ENCODE measurements at regions not wholly inside any gene's neighbourhood (a gene's known extent, or its start where the extent isn't known, plus 50 kb on each side); places are given as distances from the start of the nearest gene placed in this dataset.

- no peak for TF ChIP-seq IRF2 (CRISPR knock-in tag; IDR thresholded peaks at IDR 0.05; ENCODE audit: borderline replicate concordance, low read depth)
- no peak for TF ChIP-seq CTCF (IDR thresholded peaks at IDR 0.05)
- no peak for TF ChIP-seq NR1H2 (CRISPR knock-in tag; IDR thresholded peaks at IDR 0.05)
- TF ChIP-seq GABPB1 (CRISPR knock-in tag; IDR thresholded peaks at IDR 0.05) = no peak
- no peak for TF ChIP-seq ZNF232 (CRISPR knock-in tag; IDR thresholded peaks at IDR 0.05)
- TF ChIP-seq TEAD1 (CRISPR knock-in tag; IDR thresholded peaks at IDR 0.05) = no peak
- no peak for TF ChIP-seq NFYB (CRISPR knock-in tag; conservative IDR thresholded peaks at IDR 0.05; ENCODE audit: low read depth)
- no peak for TF ChIP-seq ETV6 (CRISPR knock-in tag; IDR thresholded peaks at IDR 0.05)
These were observed 142.7 kb downstream of the ACKR3 start for GRCh38 chr2:236712304-236712703.
